Osteoblast (primary cell): ENCODE measurements at regions not wholly inside any gene's neighbourhood (a gene's known extent, or its start where the extent isn't known, plus 50 kb on each side); places are given as distances from the start of the nearest gene placed in this dataset.

ENCODE experiments used
- DNase-seq: peaks from one replicate; pipeline ENCODE4 v3.0.0; 2011; ENCODE audit warnings: low spot score, mixed read lengths; ENCODE audit not compliant: insufficient read length; ENCODE audit errors: missing footprints
- H2AFZ ChIP-seq: 2 replicates; pipeline ENCODE4 v1.6.0; 2011; ENCODE audit warnings: mild to moderate bottlenecking, low read length
- H3K27ac ChIP-seq: 2 replicates; pipeline ENCODE4 v1.5.1; 2011; ENCODE audit warnings: mild to moderate bottlenecking, low read depth, low read length, moderate library complexity
- H3K27me3 ChIP-seq: 2 replicates; pipeline ENCODE4 v1.6.0; 2012; ENCODE audit warnings: mild to moderate bottlenecking, control low read depth, inconsistent platforms, low read length, moderate library complexity; ENCODE audit not compliant: insufficient read depth
- H3K36me3 ChIP-seq: 2 replicates; pipeline ENCODE4 v1.5.1; 2011; ENCODE audit warnings: mild to moderate bottlenecking, low read length, control low read depth, moderate library complexity; ENCODE audit not compliant: insufficient read depth
- H3K4me1 ChIP-seq: 2 replicates; pipeline ENCODE4 v1.5.1; 2011; ENCODE audit warnings: mild to moderate bottlenecking, low read length, control low read depth, moderate library complexity; ENCODE audit not compliant: insufficient read depth
- H3K4me2 ChIP-seq: 2 replicates; pipeline ENCODE4 v1.6.0; 2011; ENCODE audit warnings: mild to moderate bottlenecking, low read length; ENCODE audit not compliant: insufficient read depth
- H3K4me3 ChIP-seq: fragments of 200-600 bp; sonication (generic); 3 replicates; pipeline ENCODE4 v1.5.1; 2012; ENCODE audit warnings: mild to moderate bottlenecking, low read length, inconsistent platforms; ENCODE audit not compliant: insufficient read depth
- H3K79me2 ChIP-seq: 2 replicates; pipeline ENCODE4 v1.6.0; 2012; ENCODE audit warnings: mild to moderate bottlenecking, low read length, control low read depth, inconsistent platforms; ENCODE audit not compliant: insufficient read depth
- H3K9me3 ChIP-seq: 2 replicates; pipeline ENCODE4 v1.5.1; 2011; ENCODE audit warnings: low read depth, low read length, control low read depth
- H4K20me1 ChIP-seq: 2 replicates; pipeline ENCODE4 v1.6.0; 2012; ENCODE audit warnings: mild to moderate bottlenecking, low read length, control low read depth; ENCODE audit not compliant: insufficient read depth
- TF ChIP-seq, protein P1 (sequence below): IDR thresholded peaks from 2 replicates; pipeline ENCODE4 v1.5.1; 2011; ENCODE audit warnings: mild to moderate bottlenecking, low read depth, low read length, moderate library complexity; ENCODE audit errors: extremely low read depth

DNA sequence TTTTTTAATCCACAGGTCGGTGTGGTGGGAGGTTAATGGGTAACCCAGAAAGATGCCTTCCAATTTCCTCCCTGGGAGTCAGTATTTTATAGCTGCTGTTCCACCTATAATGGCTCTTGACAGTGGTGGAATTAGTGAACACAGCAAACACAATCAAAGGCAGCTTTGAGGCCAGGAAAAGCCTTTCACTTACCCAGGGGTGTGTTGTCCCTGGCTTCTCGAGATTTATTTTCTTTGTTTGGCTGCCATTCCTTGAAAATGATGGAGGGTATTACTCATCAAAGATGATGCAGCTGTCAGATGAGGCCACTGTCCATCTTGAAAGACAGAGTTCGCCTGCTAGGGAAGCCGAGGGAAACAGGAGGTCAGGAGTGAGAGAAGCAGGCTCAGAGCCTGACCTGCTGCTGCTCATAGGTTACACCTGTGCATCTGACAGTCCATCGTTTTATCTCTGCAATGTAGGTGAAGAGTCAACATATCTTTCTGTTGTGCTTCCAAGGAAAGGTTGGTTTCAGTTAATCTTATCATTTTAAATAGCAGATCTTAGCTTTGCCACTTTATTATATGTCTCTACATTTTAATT lies 221.6 kb downstream of the XPNPEP1 start:
- Histone ChIP-seq H3K9me3 (peaks cover 2% of the 10 kb centered on the region), H2AFZ (no peak overlapping the region), H3K79me2 (no peaks in the 10 kb centered on the region), H3K4me3 (no peak overlapping the region), H4K20me1 (no peaks in the 10 kb centered on the region), H3K27ac (no peak overlapping the region), H3K4me2 (no peak overlapping the region), H3K4me1 (no peaks in the 10 kb centered on the region), H3K36me3 (no peaks in the 10 kb centered on the region), H3K27me3 (no peaks in the 10 kb centered on the region)
- no peak for DNase-seq
- TF ChIP-seq, protein P1, sequence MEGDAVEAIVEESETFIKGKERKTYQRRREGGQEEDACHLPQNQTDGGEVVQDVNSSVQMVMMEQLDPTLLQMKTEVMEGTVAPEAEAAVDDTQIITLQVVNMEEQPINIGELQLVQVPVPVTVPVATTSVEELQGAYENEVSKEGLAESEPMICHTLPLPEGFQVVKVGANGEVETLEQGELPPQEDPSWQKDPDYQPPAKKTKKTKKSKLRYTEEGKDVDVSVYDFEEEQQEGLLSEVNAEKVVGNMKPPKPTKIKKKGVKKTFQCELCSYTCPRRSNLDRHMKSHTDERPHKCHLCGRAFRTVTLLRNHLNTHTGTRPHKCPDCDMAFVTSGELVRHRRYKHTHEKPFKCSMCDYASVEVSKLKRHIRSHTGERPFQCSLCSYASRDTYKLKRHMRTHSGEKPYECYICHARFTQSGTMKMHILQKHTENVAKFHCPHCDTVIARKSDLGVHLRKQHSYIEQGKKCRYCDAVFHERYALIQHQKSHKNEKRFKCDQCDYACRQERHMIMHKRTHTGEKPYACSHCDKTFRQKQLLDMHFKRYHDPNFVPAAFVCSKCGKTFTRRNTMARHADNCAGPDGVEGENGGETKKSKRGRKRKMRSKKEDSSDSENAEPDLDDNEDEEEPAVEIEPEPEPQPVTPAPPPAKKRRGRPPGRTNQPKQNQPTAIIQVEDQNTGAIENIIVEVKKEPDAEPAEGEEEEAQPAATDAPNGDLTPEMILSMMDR = no peak

DNA sequence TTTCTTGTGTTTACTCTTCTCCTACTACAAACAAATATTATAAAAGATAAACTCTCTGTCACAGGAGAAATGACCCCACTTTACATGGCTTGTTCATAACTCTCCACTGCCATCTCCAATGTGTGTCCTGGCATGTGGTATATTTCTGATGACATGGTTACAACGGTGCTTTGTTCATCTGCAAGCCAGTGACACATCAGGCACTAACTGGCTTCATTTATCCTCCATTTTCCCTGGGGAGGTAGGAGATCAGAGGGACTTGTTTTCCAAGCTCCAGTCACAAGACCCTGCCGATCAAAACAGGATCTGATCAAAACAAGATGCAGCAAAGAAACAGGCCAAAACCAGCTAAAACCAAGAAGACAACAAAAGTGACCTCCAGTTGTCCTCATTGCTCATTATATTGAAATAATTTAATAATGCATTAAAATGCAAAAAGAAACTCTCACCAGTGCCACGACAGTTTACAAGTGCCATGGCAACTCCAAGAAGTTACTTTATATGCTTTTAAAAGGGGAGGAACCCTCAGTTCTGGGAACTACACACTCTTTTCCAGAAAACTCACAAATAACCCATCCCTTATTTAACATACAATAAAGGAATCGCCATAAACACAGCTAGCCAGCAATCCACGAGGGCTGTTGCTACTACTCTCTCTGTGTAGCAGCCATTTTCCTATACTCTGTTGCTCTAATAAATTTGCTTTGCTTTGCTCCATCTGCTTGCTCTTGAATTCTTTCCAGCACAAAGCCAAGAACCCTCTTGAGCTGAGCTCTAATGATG lies 224.2 kb downstream of the XPNPEP1 start:
- TF ChIP-seq, protein P1 = no peak
- H3K4me1 ChIP-seq = no peaks in the 10 kb centered on the region
- DNase-seq = no peak

DNA sequence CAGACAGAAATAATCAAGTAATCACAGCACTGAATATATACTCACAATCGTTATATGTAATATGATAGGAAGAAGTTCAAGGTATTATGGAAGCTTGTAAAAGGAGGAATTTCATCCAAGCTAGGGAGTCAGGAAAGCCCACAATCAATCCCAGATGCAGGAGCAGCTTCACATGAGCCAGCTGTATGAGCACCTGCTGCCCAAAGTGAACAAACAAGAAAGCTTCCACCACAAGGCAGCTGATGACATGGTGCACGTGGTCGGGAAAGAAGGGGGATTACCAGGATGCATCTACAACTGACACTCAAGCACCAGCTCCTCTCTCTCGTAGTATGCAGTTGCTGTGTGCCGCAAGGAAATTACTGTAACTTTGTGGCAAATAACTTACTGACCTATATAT lies 225.2 kb downstream of the XPNPEP1 start:
- H4K20me1 ChIP-seq = no peaks in the 10 kb centered on the region
- no peaks in the 10 kb centered on the region for H3K9me3 ChIP-seq
- no peaks in the 10 kb centered on the region for H3K27me3 ChIP-seq
- no peak overlapping the region for H2AFZ ChIP-seq
- H3K79me2 ChIP-seq = no peaks in the 10 kb centered on the region
- TF ChIP-seq, protein P1 = no peak
- H3K4me1 ChIP-seq = no peaks in the 10 kb centered on the region
- H3K4me3 ChIP-seq = no peak overlapping the region
- H3K4me2 ChIP-seq = no peak overlapping the region
- H3K36me3 ChIP-seq = no peaks in the 10 kb centered on the region
- DNase-seq = no peak
- no peak overlapping the region for H3K27ac ChIP-seq

More for the DNA sequence above, 224.2 kb downstream of the XPNPEP1 start:
- Histone ChIP-seq H2AFZ (no peak overlapping the region), H3K27me3 (no peaks in the 10 kb centered on the region), H3K79me2 (no peaks in the 10 kb centered on the region), H3K27ac (no peak overlapping the region), H3K4me2 (no peak overlapping the region), H4K20me1 (no peaks in the 10 kb centered on the region), H3K9me3 (no peaks in the 10 kb centered on the region), H3K4me3 (no peak overlapping the region), H3K36me3 (no peaks in the 10 kb centered on the region)

DNA sequence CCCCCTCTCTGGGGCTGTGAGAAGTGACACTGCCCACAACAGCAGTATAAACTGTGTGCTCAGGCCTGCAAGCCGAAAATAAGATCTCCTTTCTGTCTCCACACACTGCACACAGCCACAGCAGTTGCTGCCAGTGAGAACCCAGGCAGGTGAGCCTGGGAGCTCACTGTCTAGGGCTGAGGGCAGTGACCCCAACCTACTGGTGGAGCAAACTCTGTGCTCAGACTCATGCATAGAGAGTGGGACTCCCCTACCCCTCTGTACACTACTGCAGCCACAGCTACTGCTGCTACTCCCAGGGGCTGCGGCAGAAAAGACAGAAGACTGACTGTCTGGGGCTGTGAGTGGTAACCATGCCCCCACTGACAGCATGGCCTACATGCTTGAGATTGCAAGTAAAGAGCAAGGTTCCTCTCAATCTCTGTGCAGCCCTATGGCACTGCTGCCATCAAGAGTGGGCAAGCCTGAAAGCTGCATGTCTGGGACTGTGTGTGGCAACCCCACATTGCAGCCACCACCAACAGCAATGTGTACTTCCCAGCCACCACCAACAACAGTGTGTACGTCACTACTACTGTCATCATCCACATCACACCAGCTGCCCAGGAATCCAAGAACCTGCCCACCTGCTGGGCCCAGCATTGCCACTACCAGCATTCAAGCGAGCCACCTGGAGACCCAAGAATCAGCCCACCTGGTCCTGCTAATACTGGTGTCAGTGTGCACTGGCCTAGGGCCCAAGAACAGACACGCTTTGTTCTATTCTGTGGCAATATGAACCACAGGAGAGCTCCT lies 226.1 kb downstream of the XPNPEP1 start:
- H3K4me1 ChIP-seq = no peaks in the 10 kb centered on the region
- no peak overlapping the region for H3K4me3 ChIP-seq

More for the DNA sequence above, 226.1 kb downstream of the XPNPEP1 start:
- H3K4me2 ChIP-seq = no peak overlapping the region
- H3K27ac ChIP-seq = no peak overlapping the region
- TF ChIP-seq, protein P1 = no peak
- H3K36me3 ChIP-seq = no peaks in the 10 kb centered on the region
- H2AFZ ChIP-seq = no peak overlapping the region
- H3K79me2 ChIP-seq = no peaks in the 10 kb centered on the region
- no peaks in the 10 kb centered on the region for H3K27me3 ChIP-seq
- no peaks in the 10 kb centered on the region for H3K9me3 ChIP-seq
- DNase-seq = no peak
- no peaks in the 10 kb centered on the region for H4K20me1 ChIP-seq
